H1 (cell line): ENCODE measurements at regions not wholly inside any gene's neighbourhood (a gene's known extent, or its start where the extent isn't known, plus 50 kb on each side); places are given as distances from the start of the nearest gene placed in this dataset.

Experiments used
- CHD2 ChIP-seq: IDR thresholded peaks from 2 replicates; pipeline ENCODE4 v1.6.1; 2012; ENCODE audit warnings: low read length, improper control_type of control experiment
- HDAC2 ChIP-seq, 2 experiments: fragments of 300-600 bp in 1 of 2; sonication (generic) in 1 of 2; IDR thresholded peaks; 2 replicates each; pipeline ENCODE4 v1.6.1; 2011 to 2012; ENCODE audit warnings: low read depth in 2 of 2, low read length in 2 of 2, mild to moderate bottlenecking in 2 of 2, moderate library complexity in 2 of 2, borderline replicate concordance in 1 of 2, inconsistent platforms in 1 of 2
- RBBP5 ChIP-seq: IDR thresholded peaks from 2 replicates; pipeline ENCODE4 v1.7.1; 2012; ENCODE audit warnings: low read depth, mild to moderate bottlenecking, inconsistent platforms, low read length, moderate library complexity, borderline replicate concordance
- SP2 ChIP-seq: IDR thresholded peaks from 2 replicates; pipeline ENCODE4 v1.6.1; 2012; ENCODE audit warnings: mild to moderate bottlenecking, low read length, inconsistent platforms

DNA sequence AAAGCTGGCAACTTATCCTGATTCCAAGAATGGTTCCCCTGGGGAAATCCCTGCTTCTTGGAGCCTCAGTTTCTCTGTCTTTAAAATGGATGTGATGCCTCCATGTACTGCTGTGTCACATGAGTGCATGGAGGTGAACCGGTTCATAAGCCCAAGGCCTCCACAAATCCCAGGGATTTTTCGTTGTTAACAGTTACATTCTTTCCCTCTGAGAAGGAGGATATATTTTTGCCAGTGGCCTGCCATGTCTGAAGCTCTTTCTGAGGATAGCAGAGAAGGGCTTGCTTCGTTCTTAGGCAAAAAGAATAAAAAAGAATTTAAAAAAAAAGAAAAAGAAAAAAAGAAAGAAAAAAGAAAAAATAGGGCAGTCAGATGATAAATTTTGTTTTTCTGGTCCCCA lies 52.2 kb upstream of the CIBAR2 start (continued):
- TF ChIP-seq HDAC2 (IDR thresholded peaks at IDR 0.05; ENCODE audit: borderline replicate concordance in 1 of 2, low read depth in 2 of 2, low read length in 2 of 2) (no peak), RBBP5 (no peak), CHD2 (no peak), SP2 (no peak)
- TF ChIP-seq, all 59 proteins: peak for 0
